ENCODE measurements at regions not wholly inside any gene's neighbourhood (a gene's known extent, or its start where the extent isn't known, plus 50 kb on each side); places are given as distances from the start of the nearest gene placed in this dataset.
"Not testable (repeated sequence)": the region's sequence is repeated elsewhere in the genome, so short reads cannot be mapped to it uniquely, and the experiment has no call there.

DNA sequence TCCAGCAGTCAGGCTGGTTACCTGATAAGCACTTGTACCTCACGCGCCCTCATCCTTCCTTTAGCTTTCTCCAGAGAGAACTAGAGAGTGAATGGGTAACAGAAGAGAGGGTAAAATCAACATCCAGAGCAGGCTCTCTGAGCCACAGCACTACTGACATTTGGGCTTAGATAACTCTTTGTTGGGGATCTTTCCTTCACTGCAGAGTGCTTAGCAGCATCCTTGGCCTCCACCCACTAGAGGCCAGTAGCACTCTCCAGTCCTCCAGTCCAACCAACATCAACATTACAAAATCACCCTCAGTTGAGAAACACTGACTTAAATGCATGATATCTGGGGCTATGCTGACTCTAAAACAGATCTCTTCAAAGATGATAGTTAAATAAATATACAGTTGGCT lies 220.7 kb downstream of the TACR3 start:
- no peak for DNase-seq (ENCODE audit: low read depth)

DNA sequence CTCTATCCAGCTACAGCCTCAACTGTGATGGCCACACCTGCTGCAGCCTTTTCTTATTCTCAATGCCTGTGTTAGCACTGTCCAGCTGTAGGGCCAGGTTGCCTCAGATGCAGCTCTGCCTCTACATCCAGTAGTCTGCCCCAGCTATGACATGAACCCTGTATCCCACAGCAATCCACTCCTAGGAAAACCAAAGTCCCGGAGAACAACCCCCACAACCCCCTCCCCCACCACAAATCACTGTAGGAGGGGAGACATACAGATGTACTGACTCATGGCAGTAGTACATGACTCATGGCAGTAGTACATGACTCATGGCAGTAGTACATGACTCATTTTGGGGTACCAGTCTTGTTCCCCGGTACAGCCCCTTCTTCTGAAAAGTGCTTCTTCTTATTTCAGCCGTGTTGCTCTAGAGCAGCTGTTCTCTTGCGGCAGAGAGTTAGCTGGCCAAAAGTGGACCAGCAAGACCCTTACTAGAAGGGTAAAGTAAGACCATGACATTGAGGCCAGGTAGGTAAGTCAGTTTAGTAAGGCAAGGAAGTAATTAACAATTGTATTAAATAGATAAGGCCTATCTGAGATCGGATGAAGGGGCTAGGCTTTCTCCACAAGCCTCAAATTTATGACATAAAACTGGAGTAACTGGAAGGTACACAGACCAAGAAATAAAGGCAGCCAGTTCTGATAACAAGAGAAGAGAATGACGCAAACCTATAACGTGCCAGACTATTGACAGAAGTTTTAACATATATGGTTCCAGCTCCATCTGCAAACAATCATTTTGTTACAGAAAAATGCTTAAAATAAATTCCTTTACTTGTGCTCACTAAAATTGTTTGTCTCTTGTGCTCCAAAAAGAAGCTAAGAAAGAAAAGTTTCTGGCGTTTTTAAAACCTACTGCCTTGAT lies 221.4 kb downstream of the TACR3 start:
- no peak for DNase-seq (ENCODE audit: low read depth)

DNA sequence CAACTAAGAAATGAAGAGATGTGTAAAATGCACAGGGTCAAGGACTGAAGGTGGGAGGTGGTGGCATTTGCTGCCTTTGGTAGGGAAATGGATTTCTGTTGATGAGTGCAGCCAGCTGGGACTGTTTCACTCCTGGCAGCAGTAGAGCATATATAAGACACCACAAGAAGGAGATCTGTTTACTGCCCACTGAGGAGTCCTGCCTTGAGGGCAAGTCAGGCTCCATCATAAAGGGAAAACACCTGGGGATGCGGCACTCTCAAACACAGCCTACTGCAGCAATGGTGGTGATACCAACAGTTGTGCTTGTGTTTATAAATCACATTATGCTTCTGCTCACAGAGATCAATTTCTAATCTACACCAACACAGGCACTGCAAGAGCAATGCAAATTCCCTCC lies 222.1 kb downstream of the TACR3 start:
- DNase-seq (ENCODE audit: low read depth): no peak

DNA sequence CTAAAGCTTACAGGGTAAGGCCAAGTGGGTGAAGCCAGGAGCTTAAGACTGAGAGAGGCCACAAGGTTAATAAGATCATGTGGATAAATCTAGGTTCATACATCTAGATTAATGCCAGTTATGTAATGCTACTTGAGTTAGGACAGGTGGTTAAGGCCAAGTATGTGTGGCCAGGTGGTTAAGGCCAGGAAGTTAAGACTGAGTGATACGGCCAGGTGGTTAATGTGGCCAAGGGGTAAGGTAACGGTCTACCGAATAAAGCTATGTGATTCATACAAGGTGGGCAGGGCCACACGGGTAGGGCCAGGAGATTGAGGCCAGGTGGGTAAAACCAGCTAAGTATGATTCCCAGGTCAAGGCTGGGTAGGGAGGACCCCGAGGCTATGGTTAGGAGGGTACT lies 223.0 kb downstream of the TACR3 start:
- no peak for DNase-seq (ENCODE audit: low read depth)

DNA sequence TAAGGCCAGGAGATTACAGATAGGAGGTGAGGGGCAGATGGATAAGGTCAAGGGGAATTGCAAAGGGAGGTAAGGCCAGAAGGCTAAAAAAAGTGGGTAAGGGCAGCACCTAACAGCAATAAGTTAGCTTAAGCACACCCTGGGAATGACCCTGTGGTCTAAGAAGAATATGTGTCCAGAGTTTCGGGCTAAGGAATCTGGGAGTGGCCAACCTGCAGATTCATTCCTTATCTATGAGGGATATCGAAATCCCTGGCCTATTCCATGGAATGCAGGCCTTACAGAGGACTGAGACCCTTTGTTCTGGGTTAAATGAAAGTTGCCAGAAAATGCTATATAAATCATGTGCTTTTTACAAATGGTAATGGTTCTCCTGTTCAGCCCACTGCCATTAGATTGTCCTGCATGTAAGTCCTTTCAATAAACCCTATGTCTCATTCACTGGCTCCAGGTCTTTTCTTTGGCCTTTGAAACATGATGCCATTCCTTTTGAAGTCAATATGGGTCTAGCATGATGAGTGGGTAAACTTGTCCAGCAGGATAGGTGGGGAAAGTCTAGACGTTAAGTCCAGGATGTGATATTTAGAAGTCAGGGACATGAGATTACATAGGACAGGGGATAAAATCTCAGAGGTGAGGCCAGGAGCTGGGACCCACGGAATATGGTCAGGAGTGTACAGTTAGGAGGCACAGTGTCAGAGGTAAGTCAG lies 226.2 kb downstream of the TACR3 start:
- no peak for DNase-seq (ENCODE audit: low read depth)

DNA sequence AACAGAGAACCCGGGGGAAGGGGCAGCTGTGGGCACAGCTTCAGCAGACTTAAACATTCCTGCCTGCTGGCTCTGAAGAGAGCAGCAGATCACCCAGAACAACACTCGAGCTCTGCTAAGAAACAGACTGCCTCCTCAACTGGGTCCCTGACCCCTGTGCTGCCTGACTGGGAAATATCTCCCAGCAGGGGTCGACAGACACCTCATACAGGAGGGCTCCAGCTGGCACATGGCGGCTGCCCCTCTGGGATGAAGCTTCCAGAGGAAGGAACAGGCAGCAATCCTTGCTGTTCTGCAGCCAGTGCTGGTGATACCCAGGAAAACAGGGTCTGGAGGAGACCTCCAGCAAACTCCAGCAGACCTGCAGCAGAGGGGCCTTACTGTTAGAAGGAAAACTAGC lies 234.5 kb downstream of the TACR3 start:
- not testable (repeated sequence) for DNase-seq (ENCODE audit: low read depth)

DNA sequence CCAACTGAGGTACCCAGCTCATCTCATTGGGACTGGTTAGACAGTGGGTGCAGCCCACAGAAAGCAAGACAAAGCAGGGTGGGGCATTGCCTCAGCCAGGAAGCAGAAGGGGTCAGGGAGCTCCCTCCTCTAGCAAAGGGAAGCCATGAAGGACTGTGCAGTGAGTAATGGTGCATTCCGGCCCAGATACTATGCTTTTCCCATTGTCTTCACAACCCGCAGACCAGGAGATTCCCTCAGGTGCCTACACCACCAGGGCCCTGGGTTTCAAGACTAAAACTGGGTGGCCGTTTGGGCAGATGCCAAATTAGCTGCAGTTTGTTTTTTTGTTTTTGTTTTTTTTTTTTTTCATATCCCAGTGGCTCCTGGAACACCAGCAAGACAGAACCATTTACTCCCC lies 235.3 kb downstream of the TACR3 start:
- no peak for DNase-seq (ENCODE audit: low read depth)

DNA sequence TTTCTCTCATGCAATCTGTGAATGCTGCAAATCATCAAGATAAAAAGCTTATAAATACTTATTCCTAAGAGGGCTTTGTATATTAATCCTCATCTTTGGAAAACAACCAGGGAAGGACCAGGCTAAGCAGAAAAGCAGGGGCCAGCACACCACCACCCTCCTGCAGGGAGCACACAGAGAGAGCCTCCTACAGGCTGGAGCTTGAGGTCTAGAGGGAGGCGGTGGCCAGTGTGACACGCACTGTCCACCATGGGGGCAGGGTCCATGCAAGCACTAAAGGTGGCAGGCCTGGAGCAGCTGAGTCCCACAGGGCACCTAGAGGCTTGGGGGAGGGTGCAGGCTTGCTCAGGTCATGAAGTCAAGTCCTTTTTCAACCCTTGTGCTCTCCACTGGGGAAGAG lies 236.9 kb downstream of the TACR3 start:
- DNase-seq (ENCODE audit: low read depth): no peak

DNA sequence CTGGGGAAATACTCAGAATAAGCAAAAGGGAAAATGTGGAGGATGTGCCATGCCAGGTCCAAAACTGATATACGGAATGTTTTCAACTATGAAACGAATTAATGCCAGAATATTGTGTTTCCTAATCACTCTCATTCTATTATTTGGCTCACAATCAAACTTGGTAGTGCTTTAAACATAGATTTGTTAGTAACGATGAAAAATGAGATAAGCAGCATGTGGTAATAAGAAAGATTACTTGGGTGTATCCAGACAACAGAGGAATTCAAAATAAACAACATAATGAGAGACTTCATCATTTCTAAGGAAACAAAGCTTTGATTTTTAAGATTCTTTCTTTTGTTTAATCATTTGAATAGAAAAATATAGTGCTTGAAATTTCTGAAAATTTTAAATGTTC lies 237.3 kb downstream of the TACR3 start:
- no peak for DNase-seq (ENCODE audit: low read depth)

DNA sequence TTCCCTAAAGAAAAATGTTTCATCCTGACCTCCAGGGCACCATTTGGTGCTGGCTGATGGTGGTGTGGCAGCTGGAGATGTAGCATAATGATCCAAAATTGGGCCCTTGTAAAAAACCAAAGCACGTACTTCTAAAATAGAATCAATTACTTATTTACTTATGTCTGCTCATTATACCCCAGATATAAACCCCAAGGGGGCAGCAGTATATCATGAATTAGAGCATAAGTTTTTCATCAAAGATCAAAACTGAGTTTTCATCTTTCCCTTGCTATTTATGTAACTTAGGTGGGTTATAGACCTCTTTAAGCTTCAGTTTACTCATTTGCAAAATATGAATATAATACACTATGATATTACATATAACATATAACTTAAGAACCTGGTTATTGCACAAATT lies 241.1 kb downstream of the TACR3 start:
- DNase-seq (ENCODE audit: low read depth): no peak

DNA sequence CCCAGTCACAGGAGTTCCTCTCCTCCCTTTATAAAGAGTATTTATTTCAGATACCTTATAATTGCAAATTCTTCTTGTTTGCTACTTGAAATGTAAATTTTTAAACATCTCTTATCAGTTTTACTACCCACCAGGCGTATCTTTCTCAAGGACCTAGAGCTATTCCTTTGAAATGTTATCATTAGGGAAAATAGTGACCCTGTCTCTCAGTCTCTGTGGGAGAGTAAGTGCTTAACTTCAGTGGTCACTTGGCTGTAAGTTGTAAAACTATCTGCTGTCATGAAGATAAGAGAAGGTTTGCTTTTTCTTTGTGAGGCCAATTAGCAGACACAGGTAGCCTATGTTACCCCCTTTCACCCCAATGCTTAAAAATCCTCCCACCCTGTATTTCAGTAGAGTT lies 241.6 kb downstream of the TACR3 start:
- DNase-seq (ENCODE audit: low read depth): no peak

DNA sequence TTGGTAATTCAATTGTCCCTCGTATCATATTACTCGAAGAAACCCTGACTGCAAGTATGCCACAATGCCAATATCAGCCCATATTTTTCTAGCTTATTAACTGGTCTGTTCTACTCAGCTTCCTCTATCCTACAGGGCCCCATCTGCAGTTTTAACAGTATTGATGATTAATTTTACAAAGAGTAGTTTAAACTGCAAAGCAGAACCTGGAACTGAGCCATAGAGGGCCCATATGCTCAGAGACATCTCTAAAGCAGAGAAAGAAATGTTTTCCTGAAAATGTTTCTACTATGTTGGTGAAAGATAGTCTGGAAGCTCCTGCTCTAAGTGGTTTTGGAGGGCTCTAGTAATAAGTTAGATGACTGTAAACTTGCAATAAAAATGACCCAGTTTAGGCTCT lies 259.4 kb upstream of the CENPE start:
- no peak for DNase-seq (ENCODE audit: low read depth)

DNA sequence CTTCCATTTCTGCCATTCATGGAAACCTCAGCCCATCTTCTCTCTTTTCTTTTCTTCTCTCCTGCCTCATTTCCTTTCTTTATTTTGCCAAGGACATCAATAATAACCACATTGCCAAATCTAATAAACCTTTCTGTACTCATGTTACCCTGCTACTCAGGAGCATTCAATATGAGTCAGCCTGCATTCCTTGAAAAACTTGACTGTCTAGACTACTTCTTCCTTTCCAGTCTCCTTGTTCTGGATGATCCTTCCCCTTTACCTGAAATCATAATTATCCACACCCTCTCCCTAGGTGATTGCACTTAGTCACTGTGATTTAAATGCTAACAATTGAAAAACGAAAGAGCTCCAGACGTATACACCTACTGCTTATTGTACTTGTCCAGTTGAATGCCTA lies 253.2 kb upstream of the CENPE start:
- no peak for DNase-seq (ENCODE audit: low read depth)

DNA sequence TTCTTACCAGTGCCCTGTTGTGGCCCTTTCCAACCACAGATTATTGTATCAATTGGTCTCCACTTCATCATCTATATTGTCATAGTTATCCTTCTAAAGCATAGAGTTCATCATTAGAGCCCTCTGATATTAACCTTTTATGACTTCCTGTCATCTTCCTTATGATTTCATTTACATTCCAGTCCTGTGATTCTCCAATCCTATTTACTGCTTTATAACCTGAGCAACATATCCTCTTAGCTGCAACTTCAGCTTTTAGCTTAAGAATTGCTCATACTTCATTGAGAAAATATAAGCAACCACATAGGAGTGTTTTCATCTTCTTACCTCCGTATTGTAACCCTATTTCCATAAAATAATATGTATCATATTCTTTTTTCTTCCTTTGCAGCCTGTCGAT lies 252.6 kb upstream of the CENPE start:
- no peak for DNase-seq (ENCODE audit: low read depth)

DNA sequence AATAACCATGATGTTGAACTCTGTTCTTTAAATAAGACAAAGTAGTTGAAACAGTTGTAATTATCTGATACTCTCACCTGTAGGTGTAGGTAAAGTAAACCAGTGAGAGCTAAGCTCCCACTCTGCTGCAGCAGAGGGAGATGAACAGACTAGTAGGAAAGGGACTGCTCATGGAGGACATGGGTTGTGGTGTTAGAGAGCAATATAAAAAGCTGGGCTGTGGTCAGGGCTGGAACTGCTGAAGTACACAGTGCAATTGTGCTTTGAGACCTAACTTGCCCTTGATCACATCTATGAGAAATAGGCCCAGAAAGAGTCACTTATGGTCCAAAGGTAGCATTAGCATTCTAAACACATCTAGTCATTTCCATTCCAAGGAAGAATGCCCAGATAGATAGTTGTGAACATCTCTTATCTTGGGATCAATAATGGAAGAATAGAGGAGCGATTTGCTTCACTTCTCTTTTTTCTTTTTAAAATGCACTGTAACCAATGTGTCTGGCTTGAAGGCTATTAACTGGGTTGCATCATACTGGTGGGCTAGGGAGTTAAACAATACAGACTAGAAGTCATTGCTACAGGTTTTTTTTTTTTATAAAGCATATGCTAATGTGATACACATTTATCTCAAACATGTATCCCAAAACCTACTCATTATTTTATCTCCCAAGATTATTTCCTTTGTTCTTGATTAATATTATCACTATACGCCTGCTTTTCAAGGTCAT lies 251.3 kb upstream of the CENPE start:
- DNase-seq (ENCODE audit: low read depth): no peak

DNA sequence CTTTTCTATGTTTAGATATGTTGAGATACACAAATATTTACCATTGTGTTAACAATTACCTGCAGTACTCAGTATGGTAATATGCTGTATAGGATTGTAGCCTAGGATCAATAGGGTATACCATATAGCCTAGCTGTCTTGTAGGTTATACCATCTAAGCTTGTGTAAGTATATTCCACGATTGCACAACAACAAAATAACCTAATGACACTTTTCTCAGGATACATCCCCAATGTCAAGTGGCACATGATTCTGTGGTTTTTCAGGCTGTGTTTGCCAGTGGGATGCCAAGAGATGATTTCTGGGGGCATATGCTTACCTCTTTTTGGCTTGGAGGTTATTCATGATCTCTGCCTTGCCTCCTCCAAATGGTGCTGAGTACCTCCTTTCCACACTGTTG lies 247.2 kb upstream of the CENPE start:
- no peak for DNase-seq (ENCODE audit: low read depth)

DNA sequence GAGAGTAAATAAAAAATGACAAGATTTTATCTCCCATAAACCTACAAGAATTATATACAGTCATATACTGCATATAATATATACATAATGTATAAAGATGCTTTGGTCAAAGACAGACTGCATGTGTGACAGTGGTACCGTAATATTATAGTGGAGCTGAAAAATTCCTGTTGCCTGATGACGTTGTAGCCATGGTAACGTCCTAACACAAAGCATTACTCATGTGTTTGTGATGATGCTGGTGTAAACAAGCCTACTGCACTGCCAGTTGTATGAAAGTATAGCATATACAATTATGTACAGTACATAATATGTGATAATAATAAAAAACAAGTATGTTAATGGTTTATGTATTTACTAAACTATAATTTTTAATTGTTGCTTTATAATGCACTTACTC lies 245.2 kb upstream of the CENPE start:
- DNase-seq (ENCODE audit: low read depth): no peak

DNA sequence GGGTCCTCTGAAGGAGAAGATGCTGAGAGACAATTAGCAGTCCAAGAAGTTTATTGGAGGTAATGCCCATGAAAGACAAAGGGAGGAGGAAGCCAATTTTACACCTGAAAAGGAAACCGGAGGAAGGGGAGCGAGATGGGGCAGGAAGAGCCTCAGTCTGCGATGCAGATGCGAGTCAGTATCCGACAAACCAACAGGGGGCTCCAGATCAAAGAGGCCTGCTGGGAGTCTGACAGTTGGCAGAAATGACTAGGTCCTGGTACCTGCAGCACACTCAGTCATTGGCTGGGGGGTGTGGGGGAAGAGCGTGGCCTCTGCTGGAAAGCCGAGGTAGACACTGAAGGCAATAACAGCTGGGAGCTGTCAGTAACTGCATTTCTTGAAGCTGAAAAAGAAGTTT lies 231.1 kb upstream of the CENPE start:
- no peak for DNase-seq (ENCODE audit: low read depth)

DNA sequence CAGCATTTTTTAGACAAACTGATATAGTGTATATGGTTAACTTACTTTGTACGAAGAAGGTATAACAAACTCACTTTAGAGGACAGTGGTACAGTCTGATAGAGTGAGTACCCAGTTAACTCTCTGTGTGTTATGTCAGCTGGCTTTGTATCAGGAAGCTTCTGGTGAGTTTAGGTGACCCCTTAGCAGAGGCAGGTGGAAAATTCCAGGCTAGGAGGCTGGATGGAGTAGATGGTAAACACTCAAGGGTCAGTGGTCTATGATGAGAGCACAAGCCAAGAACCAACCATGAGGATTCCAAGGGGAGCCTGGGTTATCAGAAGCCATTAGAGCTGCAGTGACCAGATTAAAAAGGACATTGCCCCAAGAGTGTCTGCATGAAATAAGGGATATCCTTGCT lies 227.3 kb upstream of the CENPE start:
- no peak for DNase-seq (ENCODE audit: low read depth)

DNA sequence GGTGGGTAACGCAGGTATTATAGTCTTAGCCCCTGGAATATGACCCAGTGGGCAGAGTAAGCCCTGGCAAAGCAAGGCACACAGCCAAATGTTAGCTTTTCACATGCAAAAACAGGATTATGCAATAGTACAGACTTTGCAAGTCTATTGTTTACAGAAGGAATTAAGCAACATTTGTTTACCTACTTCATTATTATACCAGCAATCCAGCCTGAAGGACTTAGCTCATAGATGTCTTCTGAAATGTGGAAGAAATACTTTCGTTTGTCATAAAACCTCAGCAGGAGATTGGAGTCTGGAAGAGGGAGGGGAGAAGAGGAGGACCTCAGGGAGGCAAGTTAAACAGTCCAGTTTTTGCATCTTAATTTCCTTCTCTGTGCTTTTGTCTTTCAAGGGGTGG lies 226.7 kb upstream of the CENPE start:
- DNase-seq (ENCODE audit: low read depth): no peak

DNA sequence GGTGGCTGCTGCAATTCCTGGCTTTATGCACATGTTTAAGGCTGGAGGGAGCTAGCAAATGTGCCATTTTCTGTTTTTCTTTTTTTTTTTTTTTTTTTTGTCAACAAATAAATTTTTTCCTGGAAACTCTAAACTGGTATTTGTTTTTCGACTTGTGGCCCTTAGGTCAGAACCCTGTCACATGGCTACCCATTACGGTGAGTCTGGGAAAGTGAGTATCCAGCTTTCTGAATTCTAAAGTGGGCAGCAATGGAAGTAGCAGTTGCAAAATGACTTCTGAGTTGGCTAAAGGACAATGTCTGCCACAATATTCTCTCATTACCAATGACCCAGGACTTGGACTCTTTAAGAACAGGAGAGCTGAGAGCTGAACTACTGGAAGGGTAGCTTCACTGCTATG lies 225.1 kb upstream of the CENPE start:
- DNase-seq (ENCODE audit: low read depth): no peak

DNA sequence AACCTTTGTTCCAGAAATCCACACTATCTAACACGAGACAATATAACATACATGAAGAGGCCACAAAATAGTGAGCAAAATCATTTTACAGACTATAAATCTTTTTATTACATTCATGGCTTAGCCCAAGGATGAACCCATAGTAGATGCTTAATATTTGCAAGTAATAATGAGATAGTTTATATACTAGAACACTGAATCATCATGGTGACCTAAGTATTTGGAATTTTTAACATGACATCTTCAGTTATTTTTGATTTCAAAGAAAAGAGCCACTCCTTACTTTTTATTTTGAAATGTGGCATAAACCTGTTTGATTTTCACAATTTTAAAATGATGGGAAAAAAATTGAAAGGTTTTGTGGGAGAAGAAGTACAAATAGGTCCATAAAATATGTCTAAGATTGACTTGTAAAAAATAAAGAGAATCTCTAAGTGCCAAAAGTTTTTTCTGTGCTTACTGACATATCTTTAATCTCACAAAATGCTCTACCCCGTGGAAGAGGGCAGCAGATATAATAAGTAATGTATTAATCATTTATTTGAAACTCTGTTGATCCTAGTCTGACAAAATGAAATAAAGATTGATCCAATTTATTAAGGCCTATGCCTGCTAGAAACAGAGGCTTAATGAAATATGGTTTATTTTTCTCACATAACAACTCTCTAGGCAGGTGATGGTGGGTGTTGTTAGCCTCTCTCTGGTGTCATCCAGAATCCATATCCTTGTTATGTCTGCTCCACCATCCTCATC lies 224.5 kb upstream of the CENPE start:
- DNase-seq (ENCODE audit: low read depth): no peak
